ENCODE measurements at regions not wholly inside any gene's neighbourhood (a gene's known extent, or its start where the extent isn't known, plus 50 kb on each side); places are given as distances from the start of the nearest gene placed in this dataset.

DNA sequence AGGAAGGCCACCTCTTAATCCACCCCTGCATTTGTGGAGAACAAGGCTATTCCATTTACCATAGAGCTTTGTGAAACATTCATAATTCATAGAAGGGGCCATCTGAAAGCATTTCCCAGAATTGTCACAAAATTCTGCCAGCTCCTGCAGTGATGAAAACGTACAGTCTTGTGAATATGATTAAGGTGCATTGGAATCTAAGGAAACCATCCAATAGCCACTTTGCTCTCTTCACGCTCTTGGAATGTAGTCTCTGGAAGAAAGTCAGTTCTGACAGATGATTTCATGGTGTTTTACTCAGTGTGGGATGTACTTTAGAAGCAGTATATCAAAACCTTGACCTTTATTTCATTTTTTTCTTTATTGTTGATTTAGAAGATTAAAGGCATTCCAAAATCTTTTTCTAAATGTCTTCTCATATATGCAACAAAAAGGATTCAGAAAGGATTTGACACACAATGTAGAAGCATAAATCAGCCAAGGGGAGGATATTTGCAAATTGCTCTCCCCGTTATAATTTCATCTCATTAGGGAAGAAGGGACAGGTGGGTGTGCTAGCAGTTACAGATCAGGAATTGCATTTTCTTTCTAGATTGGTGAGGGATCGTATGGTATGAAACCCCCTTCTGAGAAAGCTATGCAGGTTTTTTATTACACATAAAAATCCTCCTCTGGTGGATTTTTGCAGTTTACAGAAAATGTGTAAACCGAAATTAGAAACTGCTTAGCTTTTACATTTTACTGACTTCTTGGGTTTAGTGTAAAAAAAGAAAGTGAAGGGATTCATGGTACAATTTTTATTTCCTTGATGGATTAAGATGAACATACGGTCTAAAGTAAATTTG is 390.2 kb downstream of the LRIG3 start:
- peak; percentile 96 for DNase-seq (ENCODE audit: low read depth)

GRCh38 chr12:58530742-58531062 is 389.6 kb downstream of the LRIG3 start:
- peak; percentile 79 for DNase-seq (ENCODE audit: low read depth)

DNA sequence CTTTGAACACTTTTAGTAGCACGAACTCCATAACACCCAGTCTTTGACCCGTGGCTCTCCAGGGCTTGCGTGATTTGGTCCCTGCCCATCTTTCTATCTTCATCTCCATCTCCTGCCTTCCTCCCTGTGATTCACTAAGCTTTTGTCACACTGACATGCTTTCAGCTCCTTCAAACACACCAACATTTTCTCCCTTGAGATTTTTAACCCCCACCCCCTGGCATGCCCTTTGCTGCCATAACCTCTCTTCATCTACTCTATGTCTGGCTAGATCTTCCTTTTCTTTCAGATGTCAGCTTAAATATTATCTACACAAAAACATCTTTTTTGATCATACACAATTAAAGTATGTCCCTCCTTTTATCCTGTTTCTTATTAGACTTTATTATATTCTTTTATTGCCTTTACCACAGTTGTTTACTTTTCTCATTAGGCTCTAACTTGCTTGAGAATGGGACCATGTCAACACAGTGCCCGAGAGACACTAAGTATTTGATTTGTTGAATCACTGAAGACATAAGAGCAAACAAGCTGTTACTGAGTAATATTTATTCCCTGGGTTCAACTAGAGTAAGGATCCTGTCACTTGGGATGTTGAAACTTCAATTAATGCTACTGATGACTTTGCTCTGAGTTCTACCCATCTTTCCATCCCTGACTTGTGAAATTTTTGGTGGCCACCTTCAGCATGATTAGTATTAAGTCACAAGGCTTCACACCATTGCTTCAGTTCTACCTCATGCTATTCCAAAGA is 387.3 kb downstream of the LRIG3 start:
- DNase-seq (ENCODE audit: low read depth): no peak

DNA sequence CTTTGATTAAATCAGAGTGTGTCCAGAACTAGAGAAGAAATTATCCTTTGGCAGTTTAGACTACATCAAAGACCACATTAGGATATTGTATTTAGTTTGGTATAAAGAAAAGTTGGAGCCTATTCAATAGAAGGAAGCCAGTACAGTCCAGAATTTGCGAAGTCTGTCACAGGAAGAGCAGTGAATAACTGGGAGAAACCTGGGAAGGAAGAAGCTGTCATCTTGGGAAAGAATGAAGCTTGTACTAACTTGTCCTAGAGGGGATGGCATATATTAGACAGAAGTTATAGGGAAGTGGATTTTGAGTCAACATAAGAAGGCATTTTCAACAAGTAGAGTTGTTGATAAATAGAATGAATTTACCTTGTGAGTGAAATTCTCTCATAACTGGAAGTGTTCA is 386.7 kb downstream of the LRIG3 start:
- no peak for DNase-seq (ENCODE audit: low read depth)

DNA sequence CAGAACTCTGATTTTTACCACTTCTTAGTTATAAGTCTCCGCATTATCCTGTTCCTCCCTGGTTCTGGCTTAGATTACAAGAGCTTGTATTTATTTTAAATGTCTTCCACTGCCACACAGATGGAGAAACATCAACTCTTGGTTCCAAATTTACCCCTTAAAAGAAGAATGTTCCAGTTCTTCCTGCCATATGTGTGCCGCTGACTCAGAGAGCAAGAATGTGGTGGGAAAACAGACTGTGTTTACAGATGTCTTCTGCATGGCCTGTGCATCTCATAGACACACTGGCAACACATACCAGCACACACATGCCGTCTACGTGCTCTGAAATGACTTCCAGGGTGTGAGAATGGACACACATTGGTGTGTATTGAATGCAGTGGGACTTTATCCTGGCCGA is 383.0 kb downstream of the LRIG3 start:
- DNase-seq (ENCODE audit: low read depth): peak; percentile 94

DNA sequence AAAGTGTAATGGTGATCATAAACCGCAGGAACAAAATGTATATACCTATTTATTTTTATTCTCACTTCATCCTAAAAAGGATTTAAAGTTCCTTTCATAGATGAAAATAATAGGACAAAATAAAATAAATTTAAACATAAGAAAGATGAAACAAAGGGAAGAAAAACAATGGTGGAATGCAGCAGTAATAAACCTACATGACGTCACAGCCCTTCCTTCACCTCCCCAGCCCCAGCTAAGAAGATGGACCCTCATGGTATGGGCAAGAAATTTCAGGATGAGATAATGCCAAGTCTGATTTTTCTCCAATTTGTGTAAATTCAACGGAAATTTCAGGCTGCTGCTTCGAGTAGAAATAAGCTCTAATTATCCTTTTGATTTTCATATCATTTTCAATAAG is 381.0 kb downstream of the LRIG3 start:
- no peak for DNase-seq (ENCODE audit: low read depth)

- DNase-seq (ENCODE audit: low read depth): peak; percentile 90
Observed at GRCh38 chr12:58540480-58541299, 379.6 kb downstream of the LRIG3 start.

DNA sequence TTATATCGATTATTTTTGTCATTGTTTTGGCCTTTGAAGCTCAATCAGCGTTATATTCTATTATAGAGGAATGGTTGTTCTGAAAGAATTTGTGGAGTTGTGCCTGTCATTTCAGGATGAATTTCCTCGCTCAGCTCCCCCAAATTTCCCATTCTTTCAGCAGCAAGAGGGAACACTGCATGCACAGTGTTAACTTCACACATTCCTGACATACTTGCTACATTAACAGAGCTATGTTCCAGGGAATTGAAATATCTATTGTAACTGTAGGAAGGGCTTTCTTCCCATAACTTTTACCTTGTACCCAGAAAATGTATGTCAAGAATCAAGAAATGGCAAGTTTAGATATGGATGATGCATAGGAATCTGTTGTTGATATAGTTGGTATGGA is 379.0 kb downstream of the LRIG3 start:
- DNase-seq (ENCODE audit: low read depth): peak; percentile 64

DNA sequence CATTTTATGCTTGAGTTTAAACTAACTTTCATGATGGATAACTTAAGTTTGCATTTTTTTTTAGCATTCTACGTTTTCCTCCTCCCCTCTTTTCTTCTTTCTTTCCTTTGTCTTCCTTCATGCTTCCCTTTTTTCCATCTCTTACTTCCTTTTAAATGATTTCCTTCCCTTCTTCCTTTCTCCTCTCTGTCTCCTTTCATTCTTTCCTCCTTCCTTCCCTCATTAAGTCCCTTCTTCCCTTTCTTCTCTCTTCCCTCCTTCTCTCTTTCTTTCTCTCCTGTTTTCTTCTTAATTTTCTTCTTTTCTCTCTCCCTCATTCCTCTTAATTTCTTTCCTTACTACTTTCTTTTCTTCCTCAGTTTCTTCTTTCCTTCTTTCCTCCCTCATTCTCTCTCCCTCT is 376.0 kb downstream of the LRIG3 start:
- DNase-seq (ENCODE audit: low read depth): no peak

GRCh38 chr12:58547217-58547616 is 373.1 kb downstream of the LRIG3 start:
- DNase-seq (ENCODE audit: low read depth): no peak

DNA sequence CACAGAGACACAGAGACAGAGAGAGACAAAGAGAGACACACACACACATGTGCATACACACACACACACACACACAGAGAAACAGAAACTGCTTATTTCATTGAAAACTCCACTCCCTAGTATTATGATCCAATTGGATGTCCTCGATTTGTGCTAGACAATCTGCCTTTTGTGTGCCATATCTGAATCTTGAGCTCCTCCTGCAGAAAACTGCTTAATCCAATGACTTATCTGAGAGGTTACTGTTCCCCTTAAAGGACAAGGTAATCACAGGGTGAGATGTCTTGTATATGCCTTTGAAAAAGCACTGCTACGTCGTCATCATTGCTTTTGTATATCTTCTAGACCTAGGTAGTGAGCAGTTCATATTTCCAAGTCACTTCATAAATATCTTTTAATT is 371.5 kb downstream of the LRIG3 start:
- no peak for DNase-seq (ENCODE audit: low read depth)

DNA sequence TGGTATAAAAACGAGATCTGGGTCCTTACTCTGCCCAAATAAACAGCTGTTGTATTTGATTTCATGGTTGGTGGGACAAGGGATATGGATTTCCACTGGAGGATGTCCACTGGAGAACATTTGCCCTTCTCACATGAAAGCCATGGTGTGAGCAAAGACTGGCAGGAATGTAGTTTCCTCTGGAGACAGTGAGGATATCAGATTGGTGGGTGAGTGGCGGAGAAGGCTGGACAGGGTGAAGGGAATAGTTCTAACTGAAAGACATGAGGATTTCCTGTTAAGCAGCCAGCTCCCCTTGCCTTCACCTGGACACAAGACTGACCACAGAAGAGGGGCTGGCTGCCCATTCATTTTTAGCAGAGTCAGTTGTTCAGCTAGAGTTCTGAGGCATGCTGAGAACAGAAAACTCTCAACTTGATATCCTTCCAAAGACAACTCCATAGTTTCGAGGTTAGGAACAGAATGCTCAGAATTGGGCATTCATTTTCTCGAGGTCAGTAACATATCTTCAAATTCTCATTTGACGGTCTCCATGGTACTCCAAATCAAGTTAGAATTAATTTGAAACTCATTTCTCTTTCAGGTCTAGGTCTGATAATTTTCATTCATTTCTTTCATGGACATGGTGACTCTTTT is 365.7 kb downstream of the LRIG3 start:
- DNase-seq (ENCODE audit: low read depth): no peak

DNA sequence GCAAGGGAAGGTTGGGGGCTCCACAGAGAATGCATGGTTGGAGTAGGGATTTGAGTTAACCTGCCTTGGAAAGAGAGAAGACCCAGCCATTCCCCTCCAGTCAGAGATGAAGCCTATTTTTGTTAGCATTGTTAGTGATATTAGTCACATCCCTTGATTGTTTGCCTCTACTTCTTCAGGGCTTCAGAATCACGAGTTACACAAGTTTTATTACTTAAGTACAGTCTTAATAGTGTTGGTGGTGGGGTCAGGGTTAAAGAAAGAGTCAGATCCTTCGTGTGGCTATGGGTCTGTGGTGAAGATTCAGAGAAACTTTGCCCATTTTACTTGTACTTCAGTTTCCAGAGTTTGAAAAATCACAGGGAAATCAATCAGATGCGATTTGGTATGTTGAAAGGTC is 363.1 kb downstream of the LRIG3 start:
- DNase-seq (ENCODE audit: low read depth): peak; percentile 93

DNA sequence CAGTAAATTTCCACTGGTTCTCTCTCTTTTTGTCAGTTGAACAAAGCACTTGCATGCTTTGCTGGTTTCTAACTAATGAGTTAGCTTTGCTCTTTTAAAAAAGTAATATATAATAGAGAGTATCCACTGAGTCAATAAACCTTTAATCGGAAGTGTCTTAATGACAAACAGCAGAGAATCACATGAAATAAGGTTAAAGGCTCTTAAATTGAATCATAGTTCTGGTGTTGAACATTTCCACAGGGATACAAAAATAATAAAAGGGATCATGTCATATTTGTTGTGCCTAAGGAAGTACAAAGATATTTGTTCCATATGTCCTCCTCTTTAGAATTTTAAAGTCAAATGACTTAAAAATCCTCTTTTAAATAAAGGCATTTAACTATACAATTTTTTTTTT is 362.6 kb downstream of the LRIG3 start:
- DNase-seq (ENCODE audit: low read depth): no peak

DNA sequence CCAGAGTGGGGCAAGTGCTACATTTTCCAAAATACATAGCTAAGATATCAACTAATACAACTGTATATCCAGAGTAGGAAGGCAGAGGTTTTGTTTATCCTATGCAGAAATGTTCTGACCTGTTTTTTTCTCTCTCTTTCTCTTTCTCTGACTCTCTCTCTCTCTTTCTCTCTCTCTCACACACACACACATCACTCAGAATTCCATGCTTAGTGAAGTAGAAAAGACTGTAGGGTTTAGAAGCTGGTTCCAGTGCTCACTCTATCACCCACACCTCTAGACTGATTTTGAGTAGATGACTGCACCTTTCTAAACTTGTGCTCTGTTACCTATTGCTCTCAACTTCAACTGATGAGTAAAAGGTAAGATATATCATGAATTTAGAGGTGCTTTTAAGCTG is 356.7 kb downstream of the LRIG3 start:
- no peak for DNase-seq (ENCODE audit: low read depth)

GRCh38 chr12:58564721-58565120 is 355.6 kb downstream of the LRIG3 start:
- peak; percentile 88 for DNase-seq (ENCODE audit: low read depth)

DNA sequence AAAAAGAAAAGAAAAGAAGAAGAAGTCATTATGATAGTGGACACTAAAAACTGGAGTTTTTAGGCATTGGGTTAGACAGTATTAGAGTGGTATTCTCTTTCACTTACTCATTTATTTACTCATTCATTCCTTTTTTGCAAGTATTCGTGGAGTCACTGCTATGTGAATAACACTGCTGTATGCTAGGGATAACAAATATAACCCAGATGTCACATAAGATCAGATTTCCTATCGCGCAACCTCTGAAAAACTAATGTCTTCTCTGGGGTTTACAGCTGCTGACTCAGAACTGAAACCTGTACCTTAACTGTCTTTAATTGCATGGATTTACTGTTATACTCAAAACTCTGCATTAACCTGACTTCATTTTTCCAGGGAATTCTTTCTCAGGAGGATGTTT is 353.7 kb downstream of the LRIG3 start:
- DNase-seq (ENCODE audit: low read depth): peak; percentile 96

DNA sequence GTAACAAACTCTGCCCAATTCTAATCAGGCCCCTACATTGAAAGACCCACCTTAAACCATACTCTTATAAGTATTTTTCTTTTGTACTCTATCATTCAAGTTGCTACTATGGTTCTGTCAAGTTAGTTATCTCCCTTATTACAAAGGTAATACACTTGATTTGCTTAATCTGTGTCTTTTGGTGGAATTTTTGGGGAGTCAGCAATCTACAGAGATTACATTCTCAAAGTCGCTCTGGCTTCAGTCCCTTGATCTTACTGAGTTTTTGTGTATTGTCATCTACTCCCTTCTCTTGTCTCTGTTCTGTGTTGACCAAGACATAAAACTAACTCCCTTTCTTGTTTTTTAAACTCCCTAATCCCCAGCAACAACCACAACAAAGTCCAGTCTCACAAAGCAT is 353.1 kb downstream of the LRIG3 start:
- DNase-seq (ENCODE audit: low read depth): no peak

GRCh38 chr12:58570411-58570810 is 349.9 kb downstream of the LRIG3 start:
- peak; percentile 11 for DNase-seq (ENCODE audit: low read depth)

- DNase-seq (ENCODE audit: low read depth): peak; percentile 77
Observed at GRCh38 chr12:58575256-58575655, 345.0 kb downstream of the LRIG3 start.

- no peak for DNase-seq (ENCODE audit: low read depth)
Observed at GRCh38 chr12:58576081-58576480, 344.2 kb downstream of the LRIG3 start.

DNA sequence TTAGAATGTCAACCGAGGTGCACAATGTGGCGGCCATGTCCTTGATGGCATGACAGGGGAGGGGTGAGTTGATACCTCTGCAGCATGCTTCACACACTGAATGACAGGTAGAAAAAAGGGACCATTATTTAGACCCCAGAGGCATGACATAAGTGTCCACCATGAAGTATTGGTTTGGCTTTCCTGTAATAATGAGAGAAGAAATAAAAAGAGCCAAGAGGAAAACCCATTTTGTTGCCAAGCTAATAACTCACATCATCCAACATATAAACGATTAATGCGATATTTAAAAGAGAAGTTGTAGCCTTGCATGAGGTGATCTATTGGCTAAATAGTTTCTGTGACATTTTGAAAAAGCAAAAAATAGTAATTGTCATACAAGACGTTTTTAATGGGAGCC is 343.4 kb downstream of the LRIG3 start:
- DNase-seq (ENCODE audit: low read depth): no peak
